ENCODE measurements at regions not wholly inside any gene's neighbourhood (a gene's known extent, or its start where the extent isn't known, plus 50 kb on each side); places are given as distances from the start of the nearest gene placed in this dataset.
A peak's percentile ranks its signal among the peaks of the same experiment; 100 is the strongest.

GRCh38 chr7:136710751-136711150 lies 157.7 kb upstream of the CHRM2 start:
- Histone ChIP-seq H3K23ac (ENCODE audit: low read depth, low read length) (no peak overlapping the region), H4K91ac (ENCODE audit: insufficient read depth, low read depth, low read length) (no peak overlapping the region), H3K9me1 (ENCODE audit: insufficient read depth, low read length) (no peaks in the 10 kb centered on the region), H3K9ac (ENCODE audit: low read depth, low read length) (no peak overlapping the region), H3K56ac (ENCODE audit: extremely low read depth, insufficient read depth, low read length) (no peak overlapping the region), H4K5ac (ENCODE audit: low read depth, low read length) (no peak overlapping the region), H3K27me3 (ENCODE audit: control insufficient read depth, insufficient read depth, low read length) (peaks cover 7% of the 10 kb centered on the region), H2AK9ac (replicated peaks; ENCODE audit: low read depth, low read length, poor library complexity) (no peak overlapping the region), H2BK20ac (ENCODE audit: low read depth, low read length) (no peak overlapping the region), H2BK15ac (ENCODE audit: low read depth, low read length) (no peak overlapping the region), H4K8ac (ENCODE audit: low read depth in 2 of 2, low read length in 2 of 2) (no peak overlapping the region), H2AK5ac (ENCODE audit: low read depth, low read length) (no peak overlapping the region), H2BK5ac (ENCODE audit: low read depth, low read length, poor library complexity, severe bottlenecking) (no peak overlapping the region), H3K4me1 (ENCODE audit: control insufficient read depth, insufficient read depth, low read length) (no peaks in the 10 kb centered on the region), H2AFZ (replicated peaks; ENCODE audit: low read length, poor library complexity) (no peak overlapping the region), H3K4me2 (ENCODE audit: low read depth, low read length) (no peak overlapping the region), H3K18ac (ENCODE audit: low read depth, low read length) (no peak overlapping the region), H2BK120ac (ENCODE audit: low read depth, low read length) (no peak overlapping the region), H3K4ac (ENCODE audit: low read depth, low read length) (no peak overlapping the region), H3K14ac (replicated peaks; ENCODE audit: low read depth, low read length) (no peak overlapping the region), H4K20me1 (ENCODE audit: insufficient read depth, low read length) (no peaks in the 10 kb centered on the region), H3K9me3 (ENCODE audit: control insufficient read depth, insufficient read depth, low read length) (no peaks in the 10 kb centered on the region), H3K36me3 (ENCODE audit: control insufficient read depth, insufficient read depth, low read length) (no peaks in the 10 kb centered on the region), H3K27ac (ENCODE audit: insufficient read depth, low read length) (no peak overlapping the region), H3K4me3 (ENCODE audit: insufficient read depth, low read depth, low read length) (no peak overlapping the region), H3K79me1 (ENCODE audit: low read depth in 1 of 2, low read length in 2 of 2) (no peaks in the 10 kb centered on the region)
- ATAC-seq (ENCODE audit: low read depth) (no peak), DNase-seq (no peak)
- intact Hi-C loops (cut with micrococcal nuclease), result no loop called here
- CTCF ChIA-PET, result no interaction called here
- no TSS peak for BruUV-seq (replicated peaks)
- TF ChIP-seq MAFK (IDR thresholded peaks at IDR 0.05; ENCODE audit: low read depth, low read length), result peak; percentile 57
- TF ChIP-seq FOS (IDR thresholded peaks at IDR 0.05; ENCODE audit: low read depth, low read length), result no peak
- in situ Hi-C loops (cut with MboI; ENCODE audit: low sequenced_read_pairs), result no loop called here
- dilution Hi-C loops (cut with HindIII; ENCODE audit: low sequenced_read_pairs, unreplicated experiment), result no loop called here
- POLR2A ChIA-PET (ENCODE audit: unreplicated experiment), result no interaction called here
